HL-60 (cell line): ENCODE measurements at regions not wholly inside any gene's neighbourhood (a gene's known extent, or its start where the extent isn't known, plus 50 kb on each side); places are given as distances from the start of the nearest gene placed in this dataset.

Experiments
- GABPA ChIP-seq: IDR thresholded peaks from 2 replicates; pipeline ENCODE4 v1.6.1; 2012; ENCODE audit warnings: low read depth
- POLR2AphosphoS5 ChIP-seq: IDR thresholded peaks from 2 replicates; pipeline ENCODE4 v1.6.1; 2012; ENCODE audit warnings: low read depth
- SPI1 ChIP-seq: IDR thresholded peaks from 2 replicates; pipeline ENCODE4 v1.6.1; 2012; ENCODE audit warnings: low read depth, mild to moderate bottlenecking, borderline replicate concordance
- TF ChIP-seq, protein P1 (sequence below): IDR thresholded peaks from one replicate; pipeline ENCODE4 v1.5.1; 2011; ENCODE audit warnings: low read length, control low read depth, inconsistent platforms; ENCODE audit not compliant: insufficient read depth
- TF ChIP-seq, protein P2 (sequence below): IDR thresholded peaks from 2 replicates; pipeline ENCODE4 v1.6.1; 2012; ENCODE audit warnings: low read depth; ENCODE audit not compliant: insufficient replicate concordance

- TF ChIP-seq, protein P1, sequence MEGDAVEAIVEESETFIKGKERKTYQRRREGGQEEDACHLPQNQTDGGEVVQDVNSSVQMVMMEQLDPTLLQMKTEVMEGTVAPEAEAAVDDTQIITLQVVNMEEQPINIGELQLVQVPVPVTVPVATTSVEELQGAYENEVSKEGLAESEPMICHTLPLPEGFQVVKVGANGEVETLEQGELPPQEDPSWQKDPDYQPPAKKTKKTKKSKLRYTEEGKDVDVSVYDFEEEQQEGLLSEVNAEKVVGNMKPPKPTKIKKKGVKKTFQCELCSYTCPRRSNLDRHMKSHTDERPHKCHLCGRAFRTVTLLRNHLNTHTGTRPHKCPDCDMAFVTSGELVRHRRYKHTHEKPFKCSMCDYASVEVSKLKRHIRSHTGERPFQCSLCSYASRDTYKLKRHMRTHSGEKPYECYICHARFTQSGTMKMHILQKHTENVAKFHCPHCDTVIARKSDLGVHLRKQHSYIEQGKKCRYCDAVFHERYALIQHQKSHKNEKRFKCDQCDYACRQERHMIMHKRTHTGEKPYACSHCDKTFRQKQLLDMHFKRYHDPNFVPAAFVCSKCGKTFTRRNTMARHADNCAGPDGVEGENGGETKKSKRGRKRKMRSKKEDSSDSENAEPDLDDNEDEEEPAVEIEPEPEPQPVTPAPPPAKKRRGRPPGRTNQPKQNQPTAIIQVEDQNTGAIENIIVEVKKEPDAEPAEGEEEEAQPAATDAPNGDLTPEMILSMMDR = no peak
- TF ChIP-seq POLR2AphosphoS5 (no peak), SPI1 (no peak), GABPA (no peak)
- TF ChIP-seq, protein P2, sequence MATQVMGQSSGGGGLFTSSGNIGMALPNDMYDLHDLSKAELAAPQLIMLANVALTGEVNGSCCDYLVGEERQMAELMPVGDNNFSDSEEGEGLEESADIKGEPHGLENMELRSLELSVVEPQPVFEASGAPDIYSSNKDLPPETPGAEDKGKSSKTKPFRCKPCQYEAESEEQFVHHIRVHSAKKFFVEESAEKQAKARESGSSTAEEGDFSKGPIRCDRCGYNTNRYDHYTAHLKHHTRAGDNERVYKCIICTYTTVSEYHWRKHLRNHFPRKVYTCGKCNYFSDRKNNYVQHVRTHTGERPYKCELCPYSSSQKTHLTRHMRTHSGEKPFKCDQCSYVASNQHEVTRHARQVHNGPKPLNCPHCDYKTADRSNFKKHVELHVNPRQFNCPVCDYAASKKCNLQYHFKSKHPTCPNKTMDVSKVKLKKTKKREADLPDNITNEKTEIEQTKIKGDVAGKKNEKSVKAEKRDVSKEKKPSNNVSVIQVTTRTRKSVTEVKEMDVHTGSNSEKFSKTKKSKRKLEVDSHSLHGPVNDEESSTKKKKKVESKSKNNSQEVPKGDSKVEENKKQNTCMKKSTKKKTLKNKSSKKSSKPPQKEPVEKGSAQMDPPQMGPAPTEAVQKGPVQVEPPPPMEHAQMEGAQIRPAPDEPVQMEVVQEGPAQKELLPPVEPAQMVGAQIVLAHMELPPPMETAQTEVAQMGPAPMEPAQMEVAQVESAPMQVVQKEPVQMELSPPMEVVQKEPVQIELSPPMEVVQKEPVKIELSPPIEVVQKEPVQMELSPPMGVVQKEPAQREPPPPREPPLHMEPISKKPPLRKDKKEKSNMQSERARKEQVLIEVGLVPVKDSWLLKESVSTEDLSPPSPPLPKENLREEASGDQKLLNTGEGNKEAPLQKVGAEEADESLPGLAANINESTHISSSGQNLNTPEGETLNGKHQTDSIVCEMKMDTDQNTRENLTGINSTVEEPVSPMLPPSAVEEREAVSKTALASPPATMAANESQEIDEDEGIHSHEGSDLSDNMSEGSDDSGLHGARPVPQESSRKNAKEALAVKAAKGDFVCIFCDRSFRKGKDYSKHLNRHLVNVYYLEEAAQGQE = no peak
Measured at GRCh38 chr17:12519956-12520594, 145.6 kb upstream of the MYOCD start.
